ENCODE measurements at regions not wholly inside any gene's neighbourhood (a gene's known extent, or its start where the extent isn't known, plus 50 kb on each side); places are given as distances from the start of the nearest gene placed in this dataset.

- TF ChIP-seq CTCF (IDR thresholded peaks at IDR 0.05) = peak; percentile 10
- no peaks in the 10 kb centered on the region for H3K4me1 Mint-ChIP-seq (ENCODE audit: unreplicated experiment)
- H3K36me3 Mint-ChIP-seq (ENCODE audit: unreplicated experiment) = no peaks in the 10 kb centered on the region
- no peak overlapping the region for H3K27ac Mint-ChIP-seq (ENCODE audit: unreplicated experiment)
- no peaks in the 10 kb centered on the region for H3K9me3 Mint-ChIP-seq (ENCODE audit: unreplicated experiment)
- DNase-seq (ENCODE audit: extremely low spot score, unreplicated experiment) = no peak
- H3K4me3 Mint-ChIP-seq (ENCODE audit: unreplicated experiment) = no peak overlapping the region
- H3K27me3 Mint-ChIP-seq (ENCODE audit: unreplicated experiment) = peaks cover 3% of the 10 kb centered on the region
Measured at GRCh38 chr11:112355726-112356125, 95.1 kb upstream of the PLET1 start.

GRCh38 chr11:112357488-112357887 lies 96.8 kb upstream of the PLET1 start:
- no peaks in the 10 kb centered on the region for H3K27me3 Mint-ChIP-seq (ENCODE audit: unreplicated experiment)
- no peak for DNase-seq (ENCODE audit: extremely low spot score, unreplicated experiment)
- H3K27ac Mint-ChIP-seq (ENCODE audit: unreplicated experiment) = no peak overlapping the region
- H3K36me3 Mint-ChIP-seq (ENCODE audit: unreplicated experiment) = no peaks in the 10 kb centered on the region
- no peaks in the 10 kb centered on the region for H3K9me3 Mint-ChIP-seq (ENCODE audit: unreplicated experiment)
- H3K4me1 Mint-ChIP-seq (ENCODE audit: unreplicated experiment) = no peaks in the 10 kb centered on the region
- no peak overlapping the region for H3K4me3 Mint-ChIP-seq (ENCODE audit: unreplicated experiment)
- TF ChIP-seq CTCF (IDR thresholded peaks at IDR 0.05) = no peak

- Mint-ChIP-seq H3K4me1 (ENCODE audit: unreplicated experiment) (no peaks in the 10 kb centered on the region), H3K4me3 (ENCODE audit: unreplicated experiment) (no peak overlapping the region), H3K36me3 (ENCODE audit: unreplicated experiment) (no peaks in the 10 kb centered on the region), H3K9me3 (ENCODE audit: unreplicated experiment) (no peaks in the 10 kb centered on the region), H3K27ac (ENCODE audit: unreplicated experiment) (no peak overlapping the region), H3K27me3 (ENCODE audit: unreplicated experiment) (no peaks in the 10 kb centered on the region)
- TF ChIP-seq CTCF (IDR thresholded peaks at IDR 0.05) = no peak
- no peak for DNase-seq (ENCODE audit: extremely low spot score, unreplicated experiment)
Measured at GRCh38 chr11:112361396-112361795, 100.7 kb upstream of the PLET1 start.

GRCh38 chr11:112363527-112363926 lies 102.9 kb upstream of the PLET1 start:
- H3K9me3 Mint-ChIP-seq (ENCODE audit: unreplicated experiment) = no peaks in the 10 kb centered on the region
- no peak overlapping the region for H3K27ac Mint-ChIP-seq (ENCODE audit: unreplicated experiment)
- H3K36me3 Mint-ChIP-seq (ENCODE audit: unreplicated experiment) = no peaks in the 10 kb centered on the region
- DNase-seq (ENCODE audit: extremely low spot score, unreplicated experiment) = no peak
- H3K4me3 Mint-ChIP-seq (ENCODE audit: unreplicated experiment) = no peak overlapping the region
- no peak for TF ChIP-seq CTCF (IDR thresholded peaks at IDR 0.05)
- no peaks in the 10 kb centered on the region for H3K27me3 Mint-ChIP-seq (ENCODE audit: unreplicated experiment)
- no peaks in the 10 kb centered on the region for H3K4me1 Mint-ChIP-seq (ENCODE audit: unreplicated experiment)

- no peak for DNase-seq (ENCODE audit: extremely low spot score, unreplicated experiment)
- Mint-ChIP-seq H3K36me3 (ENCODE audit: unreplicated experiment) (no peaks in the 10 kb centered on the region), H3K27me3 (ENCODE audit: unreplicated experiment) (no peaks in the 10 kb centered on the region), H3K9me3 (ENCODE audit: unreplicated experiment) (no peaks in the 10 kb centered on the region), H3K4me1 (ENCODE audit: unreplicated experiment) (no peaks in the 10 kb centered on the region), H3K27ac (ENCODE audit: unreplicated experiment) (no peak overlapping the region), H3K4me3 (ENCODE audit: unreplicated experiment) (no peak overlapping the region)
- TF ChIP-seq CTCF (IDR thresholded peaks at IDR 0.05) = no peak
Measured at GRCh38 chr11:112364962-112365481, 104.4 kb upstream of the PLET1 start.
